GM19452 (cell line): ENCODE measurements at regions not wholly inside any gene's neighbourhood (a gene's known extent, or its start where the extent isn't known, plus 50 kb on each side); places are given as distances from the start of the nearest gene placed in this dataset.

Experiments
- ATAC-seq: cut with Tn5 transposase; IDR thresholded peaks from one replicate; pipeline ENCODE4 v1.9.1; 2021; ENCODE audit not compliant: unreplicated experiment

DNA sequence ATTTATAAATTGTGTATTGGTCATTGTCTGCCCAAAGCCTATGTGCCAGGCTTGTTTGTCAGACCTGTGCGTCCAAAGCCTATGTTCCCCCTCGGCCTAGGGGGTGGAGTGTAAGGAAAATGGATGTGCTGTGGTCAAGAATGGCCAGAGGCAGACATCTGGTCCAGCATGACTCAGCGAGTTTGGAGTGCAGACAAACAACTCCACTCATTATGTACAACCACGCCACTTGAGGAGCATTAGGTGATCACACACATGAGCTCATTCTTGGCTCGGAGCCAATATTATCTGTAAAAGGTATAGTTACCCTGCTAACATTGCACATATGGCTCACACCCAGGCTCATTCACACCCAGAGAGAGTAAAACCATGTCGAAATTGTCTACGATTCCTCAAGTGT, 1047.6 kb upstream of the ADGRL4 start:
- no peak for ATAC-seq

DNA sequence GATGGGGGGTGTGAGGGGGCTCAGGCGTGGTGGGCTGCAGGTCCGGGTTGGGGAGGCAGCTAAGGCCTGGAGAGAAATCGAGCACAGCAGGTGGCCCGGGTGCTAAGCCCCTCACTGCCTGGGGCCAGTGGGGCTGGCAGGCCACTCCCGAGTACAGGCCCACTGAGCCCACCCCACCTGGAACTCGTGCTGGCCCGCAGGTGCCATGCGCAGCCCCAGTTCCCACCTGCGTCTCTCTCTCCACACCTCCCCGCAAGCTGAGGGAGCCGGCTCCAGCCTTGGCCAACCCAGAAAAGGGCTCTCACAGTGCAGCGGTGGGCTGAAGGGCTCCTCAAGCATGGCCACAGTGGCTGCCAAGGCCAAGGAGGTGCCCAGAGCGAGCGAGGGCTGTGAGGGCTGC, 1047.1 kb upstream of the ADGRL4 start:
- no peak for ATAC-seq

DNA sequence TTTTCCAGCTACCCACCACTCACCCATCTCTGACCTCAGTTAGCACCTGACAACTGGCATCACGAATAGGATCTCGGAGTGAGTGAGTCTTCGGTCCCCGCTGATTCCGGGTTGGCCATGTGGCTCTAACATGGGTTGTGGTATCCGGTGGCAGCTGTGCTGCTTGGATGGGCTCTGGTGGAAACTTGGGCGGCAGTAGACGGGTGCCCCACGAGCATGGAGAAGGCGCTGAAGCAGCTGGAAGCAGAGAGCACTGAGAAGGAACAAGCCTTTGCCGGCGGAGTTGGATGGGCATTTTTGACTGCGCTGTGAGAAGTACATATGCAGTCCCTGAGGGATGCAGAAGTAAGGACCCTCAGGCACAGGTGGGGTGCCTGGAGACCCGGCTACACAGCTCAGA, 1044.0 kb upstream of the ADGRL4 start:
- no peak for ATAC-seq

DNA sequence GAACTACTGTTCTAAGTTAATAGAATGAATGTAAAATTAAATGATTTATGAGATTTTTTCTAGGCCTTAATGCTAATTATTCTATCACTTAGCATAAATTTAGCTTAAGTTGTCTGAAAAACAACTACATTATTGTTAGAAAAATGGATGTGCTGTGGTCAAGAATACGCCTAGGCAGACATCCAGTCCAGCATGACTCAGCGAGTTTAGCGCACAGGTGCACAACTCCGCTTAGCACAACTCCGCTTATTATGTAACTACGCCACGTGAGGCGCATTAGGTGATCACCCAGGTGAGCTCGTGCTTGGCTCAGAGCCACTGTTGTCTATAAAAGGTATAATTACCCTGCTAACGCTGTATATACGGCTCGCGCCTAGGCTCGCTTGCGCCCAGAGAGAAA, 1043.6 kb upstream of the ADGRL4 start:
- ATAC-seq, result no peak

DNA sequence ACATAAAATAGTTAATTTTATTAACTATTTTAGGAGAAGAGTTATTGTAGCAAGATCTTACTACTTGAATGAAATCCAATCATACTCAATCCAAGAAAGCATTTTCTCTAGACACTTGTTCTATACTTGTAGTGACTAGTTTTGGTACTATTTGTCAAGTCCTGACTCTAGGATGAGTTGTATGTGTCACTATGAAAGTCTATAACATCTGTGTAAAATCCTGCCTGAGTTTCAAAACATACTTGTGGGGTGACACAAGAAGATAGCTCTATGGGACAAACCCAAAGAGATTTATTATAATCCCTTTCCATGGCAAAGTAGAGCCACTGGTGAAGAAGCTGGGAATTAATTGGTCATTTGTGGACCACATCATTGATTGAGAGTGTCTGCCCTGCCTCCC, 1042.2 kb upstream of the ADGRL4 start:
- ATAC-seq, result no peak

DNA sequence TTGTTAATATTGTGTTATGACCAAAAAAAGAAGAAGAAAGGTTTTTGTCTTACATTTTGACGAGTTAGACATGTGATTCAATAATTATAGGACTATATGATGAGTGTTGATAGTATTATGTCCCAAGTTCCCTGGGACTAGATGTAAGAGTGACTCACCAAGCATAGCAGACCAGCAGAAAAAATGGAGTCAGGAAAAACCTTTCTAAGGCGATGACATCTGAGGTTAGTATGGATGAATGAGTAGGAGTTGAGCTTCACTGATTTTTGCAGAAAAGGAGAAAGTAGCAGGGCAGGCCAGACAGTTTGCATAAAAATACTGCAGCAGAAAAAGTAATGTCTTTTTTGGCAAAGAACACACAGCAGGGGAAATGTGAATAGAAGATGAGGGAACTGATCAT, 1041.3 kb upstream of the ADGRL4 start:
- ATAC-seq, result no peak

DNA sequence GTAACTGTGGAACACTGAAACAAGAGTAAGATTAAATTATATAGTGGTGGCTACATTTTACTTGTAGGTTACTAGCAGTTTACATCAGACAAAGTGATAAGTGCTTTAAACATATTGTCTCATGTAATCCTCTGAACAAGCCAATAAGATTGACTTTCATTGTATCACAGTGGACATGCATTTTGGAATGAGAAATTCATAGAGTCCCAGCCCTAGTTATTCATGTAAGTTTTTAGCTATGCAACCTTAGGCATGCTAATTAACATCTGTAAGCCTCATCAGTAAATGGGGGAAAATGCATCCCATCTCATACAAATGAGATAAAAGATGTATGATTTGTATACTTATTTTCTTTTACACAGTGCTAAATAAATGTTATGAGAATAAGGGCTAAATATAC, 1038.1 kb upstream of the ADGRL4 start:
- ATAC-seq, result no peak

DNA sequence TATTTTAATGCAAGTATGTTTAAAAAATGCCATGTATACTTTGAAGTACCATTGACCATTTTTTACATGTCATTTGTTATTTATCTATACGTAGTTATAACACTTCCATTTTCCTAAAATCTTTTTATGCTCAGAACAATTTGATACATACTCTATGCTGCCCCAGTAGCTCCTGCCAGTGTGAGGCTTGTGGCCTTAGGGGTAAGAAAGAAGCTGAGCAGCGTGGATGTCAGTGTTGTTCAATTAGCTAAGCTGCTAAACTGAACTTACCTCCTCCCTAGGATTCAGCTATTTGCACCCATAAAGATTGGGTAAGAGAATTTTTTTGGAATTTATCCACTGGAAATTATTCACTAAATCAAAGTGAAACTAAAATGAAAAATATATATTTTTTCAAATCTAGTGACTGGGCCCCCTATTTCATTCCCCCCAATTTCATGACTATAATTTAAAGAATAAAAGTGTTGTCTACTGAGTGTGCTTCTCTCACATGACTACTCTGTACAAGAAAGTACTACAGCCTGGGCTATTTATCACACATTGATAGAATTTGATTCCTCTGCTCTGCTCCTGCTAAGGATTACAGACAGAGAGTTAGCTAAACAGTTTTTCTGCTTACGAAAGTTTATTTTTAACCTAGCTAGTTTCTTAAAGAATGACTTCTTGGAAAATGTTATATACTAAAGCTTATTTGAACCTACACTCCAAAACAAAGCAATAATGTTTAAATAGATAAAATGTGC, 1030.3 kb upstream of the ADGRL4 start:
- no peak for ATAC-seq

DNA sequence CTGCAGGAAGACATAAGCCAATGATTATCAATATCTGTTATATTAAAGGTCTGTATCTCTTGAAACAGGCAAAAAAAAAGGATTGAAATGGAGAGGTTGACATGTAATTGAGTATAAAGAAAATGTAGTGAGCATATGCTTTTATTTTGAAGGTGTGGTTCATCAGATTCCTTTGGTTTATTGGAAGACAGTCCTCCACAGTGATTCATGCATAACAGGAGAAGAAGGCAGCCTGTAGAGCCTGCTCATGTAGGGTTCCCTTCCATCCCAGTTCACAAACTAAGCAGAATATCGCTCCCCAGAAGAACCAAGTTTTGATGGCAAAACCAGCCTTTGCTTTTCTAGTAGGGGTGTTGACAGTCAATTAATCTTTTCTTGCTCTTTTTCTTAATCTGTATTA, 1016.8 kb upstream of the ADGRL4 start:
- no peak for ATAC-seq

DNA sequence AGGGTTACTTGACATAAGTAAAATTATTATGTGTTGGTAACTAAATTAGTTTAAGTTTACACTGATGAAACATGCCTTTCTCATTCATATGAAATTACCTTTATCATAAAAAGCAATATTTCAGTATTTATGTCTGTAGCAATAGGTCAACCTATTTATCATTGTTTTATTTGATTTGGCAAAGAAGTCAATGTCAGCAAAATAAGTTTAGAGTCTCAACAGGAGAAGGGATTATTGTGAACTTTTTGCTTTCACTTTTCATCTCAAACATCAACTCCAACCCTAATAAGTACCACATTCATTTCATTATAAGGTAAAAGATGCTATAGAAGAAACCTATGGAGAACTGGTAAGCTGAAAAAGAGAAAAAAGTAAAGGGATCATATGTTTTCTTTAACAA, 1015.4 kb upstream of the ADGRL4 start:
- ATAC-seq, result no peak

DNA sequence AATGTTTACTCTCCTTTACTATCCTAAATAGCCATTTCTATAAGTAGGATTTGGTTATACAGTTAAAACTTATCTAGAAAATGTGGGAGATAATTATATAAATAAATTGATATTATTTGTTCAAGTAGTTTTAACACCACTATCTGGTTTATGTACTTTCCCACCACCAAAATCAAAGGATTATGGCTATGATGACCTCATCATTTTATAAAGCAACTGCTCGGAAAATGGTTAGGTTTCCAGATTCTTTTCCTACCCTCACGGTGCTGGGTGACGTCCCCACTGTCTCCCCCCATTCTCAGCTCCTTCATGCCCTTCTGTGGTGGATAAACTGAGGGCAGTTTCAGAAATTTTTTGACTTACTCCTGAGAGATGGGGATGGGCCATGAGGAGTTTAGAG, 1011.8 kb upstream of the ADGRL4 start:
- no peak for ATAC-seq

DNA sequence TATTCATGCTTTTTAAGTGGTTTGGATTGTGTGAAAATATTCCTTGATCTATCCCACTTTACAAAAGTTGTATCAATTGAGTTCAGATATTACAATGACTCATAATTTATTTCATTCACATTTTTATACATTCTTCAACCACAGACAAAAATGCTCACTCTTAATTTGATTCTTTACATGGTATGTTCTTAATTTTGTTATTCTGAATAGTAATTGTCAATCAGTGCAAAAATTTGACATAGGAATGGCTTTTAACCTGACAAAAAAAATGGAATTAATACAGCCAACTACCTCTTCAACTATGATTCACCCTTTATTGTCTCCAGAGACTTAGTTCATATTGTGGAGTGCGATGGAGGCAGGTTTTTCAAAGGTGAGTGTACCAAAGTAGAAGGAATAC, 1002.4 kb upstream of the ADGRL4 start:
- ATAC-seq, result no peak

DNA sequence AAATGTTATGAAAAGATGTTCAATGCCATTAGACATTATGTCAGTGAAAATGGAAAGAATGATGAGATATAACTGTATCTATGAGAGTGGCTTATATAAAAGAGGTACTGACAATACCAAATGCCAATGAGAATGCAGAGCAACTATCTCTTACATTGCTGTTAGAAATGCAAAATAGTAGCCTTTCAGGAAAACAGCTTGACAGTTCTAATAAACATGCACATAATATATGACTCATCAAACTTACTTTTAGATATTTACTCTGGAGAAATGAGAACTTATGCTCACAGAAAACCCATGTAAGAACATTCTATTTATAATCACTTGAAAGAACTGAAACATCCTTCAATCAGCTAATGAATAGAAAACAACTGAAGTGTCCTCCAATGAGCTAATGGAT, 996.7 kb upstream of the ADGRL4 start:
- ATAC-seq, result no peak

DNA sequence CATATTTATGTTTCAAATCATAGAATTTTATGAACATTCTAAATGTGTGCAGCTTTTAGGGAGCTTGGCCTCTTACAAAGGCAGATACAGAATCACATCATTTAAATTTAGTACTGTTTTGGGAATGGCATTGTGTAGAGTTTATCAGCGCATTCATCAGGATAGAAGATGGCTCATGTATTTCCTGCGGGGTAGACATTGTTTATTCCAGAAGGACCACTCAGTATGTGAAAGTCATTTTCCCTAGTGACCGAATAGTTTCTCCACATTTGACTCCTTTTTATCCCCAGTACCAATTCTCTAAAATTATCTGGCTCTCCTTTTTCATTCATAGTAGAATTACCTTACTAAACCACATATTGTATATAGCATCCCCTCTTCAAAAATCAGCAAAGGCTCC, 981.9 kb upstream of the ADGRL4 start:
- no peak for ATAC-seq

DNA sequence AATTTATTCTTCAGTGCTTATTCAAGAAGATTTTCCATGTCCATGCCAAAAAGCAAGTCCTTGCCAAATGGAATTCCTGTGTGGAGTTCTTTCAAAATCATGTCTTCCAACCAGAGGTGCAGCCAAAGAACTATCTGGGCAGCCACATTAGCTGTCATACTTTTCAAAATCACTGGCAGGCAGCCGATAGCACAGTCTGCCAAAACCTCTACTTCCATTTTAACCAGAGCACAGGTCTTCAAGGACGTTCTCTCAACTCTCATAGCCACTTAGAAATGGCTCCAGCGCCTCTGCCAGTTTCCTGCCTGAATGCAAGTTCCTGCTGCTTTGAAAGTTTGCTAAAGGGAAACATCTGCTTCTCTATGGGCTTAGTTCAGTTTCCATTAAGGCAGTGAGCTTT, 975.7 kb upstream of the ADGRL4 start:
- no peak for ATAC-seq

DNA sequence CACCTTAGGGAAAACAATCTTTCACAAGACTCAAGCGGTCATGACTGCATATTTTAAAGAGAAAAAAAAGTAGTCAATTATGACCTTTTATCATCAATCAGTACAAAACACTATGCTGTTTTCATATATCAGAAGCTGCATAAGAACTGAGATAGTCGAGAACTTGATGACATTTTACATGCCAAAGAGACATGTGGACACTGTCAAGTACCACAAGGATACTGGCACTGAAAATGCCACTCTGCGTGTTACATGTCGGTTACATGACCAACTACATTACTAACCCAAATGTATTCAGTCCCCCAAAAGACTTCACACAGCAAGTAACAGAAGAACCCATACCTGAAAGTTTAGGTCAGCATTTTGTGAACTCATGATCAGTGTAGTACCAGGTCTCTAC, 975.0 kb upstream of the ADGRL4 start:
- no peak for ATAC-seq

DNA sequence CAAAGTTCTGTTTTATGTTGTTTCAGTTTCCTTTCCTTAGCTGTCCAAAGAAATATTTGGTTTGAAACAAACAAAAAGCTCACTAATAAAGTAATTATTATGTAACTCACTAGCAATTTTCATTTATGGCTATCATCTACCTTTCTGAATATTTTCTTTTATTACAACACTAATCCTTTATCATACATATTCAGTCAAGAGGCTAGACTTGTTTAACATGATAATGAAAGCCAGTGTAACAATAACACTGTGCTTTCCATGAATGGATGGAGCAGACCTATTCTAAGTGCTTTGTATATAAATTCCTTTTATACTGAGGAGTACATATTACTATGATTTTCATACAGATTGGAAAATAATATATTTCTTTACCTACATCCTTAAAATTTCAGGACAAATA, 972.8 kb upstream of the ADGRL4 start:
- ATAC-seq, result no peak

DNA sequence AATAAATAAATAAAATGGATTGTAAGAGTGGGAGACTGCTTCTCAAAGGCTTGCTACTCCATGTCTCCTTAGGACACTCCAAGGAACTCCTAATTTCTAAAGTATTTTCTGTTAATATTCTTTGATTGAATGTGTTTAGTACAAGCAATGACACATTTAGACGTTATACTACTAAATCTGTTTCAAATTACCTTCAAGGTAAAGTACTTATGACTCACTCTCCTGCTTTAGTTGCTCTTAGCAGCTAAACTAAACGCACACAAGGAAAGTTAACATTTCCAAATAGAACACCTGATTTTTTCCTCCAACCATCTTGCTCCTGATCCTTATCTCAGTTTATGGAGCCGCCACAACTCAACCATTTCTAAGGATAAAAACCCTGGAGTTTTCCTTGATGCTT, 969.8 kb upstream of the ADGRL4 start:
- no peak for ATAC-seq

DNA sequence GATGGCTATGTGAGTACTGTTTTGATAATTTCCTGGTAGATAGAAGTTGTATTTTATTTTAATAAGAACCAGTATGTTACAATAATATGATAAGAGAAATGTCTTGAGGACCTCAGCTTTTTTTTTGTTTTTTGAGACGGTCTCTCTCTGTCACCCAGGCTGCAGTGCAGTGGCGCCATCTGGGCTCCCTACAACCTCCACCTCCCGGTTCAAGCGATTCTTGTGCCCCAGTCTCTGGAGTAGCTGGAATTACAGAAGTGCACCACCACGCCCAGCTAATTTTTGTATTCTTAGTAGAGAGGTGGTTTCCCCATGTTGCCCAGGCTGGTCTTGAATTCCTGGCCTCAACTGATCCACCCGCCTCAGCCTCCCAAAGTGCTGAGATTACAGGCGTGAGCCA, 968.1 kb upstream of the ADGRL4 start:
- ATAC-seq, result no peak

DNA sequence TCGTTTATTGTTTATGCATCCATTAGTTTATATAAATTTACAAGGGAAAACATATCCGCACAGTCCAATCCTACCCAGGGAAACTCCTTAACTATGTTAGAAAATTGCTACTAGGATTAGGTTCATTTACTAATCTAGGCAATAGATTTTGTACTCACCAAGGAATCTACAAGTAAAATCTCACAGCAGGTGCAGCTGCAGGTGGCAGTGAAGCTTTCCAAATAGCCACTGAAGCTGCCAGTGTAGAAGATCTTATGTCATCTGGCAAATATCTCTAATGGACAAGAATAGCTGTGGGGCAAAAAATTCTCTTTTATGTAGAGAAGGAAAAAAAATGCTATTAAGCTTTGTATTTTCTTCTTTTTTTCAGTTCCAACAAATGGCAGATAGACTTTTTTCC, 963.4 kb upstream of the ADGRL4 start:
- ATAC-seq, result no peak

DNA sequence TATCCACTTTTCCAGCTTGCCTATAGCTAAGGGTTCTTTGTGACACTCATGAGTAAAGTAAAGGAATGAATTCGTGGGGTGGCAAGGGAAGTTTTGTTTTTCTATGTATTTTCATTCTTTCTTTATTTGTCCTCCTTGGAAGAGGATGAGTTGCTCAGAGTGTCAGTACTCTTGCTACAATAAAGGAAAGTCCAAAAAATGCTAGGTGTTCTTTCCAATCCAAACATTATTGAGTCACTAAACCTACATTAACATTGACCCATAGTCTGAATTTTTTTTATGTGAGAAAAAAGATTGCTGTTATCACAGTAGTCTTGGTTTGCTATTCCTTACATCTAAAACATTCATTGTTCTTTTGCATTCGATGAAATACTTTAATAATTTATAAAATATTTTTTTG, 959.9 kb upstream of the ADGRL4 start:
- no peak for ATAC-seq

DNA sequence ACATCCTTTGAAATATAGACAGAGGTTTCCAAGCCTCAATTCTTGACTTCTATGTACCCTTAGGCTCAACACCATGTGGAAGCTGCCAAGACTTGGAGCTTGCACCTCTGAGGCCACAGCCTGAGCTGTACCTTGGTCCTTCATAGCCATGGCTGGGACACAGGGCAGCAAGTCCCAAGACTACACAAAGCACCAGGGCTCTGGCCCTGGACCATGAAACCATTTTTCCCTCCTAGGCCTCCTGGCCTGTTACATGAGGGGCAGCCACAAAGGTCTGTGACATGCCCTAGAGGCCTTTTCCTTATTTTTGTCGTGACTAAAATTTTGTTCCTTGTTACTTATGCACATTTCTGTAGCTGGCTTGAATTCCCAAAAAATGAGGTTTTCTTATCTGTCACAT, 953.1 kb upstream of the ADGRL4 start:
- no peak for ATAC-seq

DNA sequence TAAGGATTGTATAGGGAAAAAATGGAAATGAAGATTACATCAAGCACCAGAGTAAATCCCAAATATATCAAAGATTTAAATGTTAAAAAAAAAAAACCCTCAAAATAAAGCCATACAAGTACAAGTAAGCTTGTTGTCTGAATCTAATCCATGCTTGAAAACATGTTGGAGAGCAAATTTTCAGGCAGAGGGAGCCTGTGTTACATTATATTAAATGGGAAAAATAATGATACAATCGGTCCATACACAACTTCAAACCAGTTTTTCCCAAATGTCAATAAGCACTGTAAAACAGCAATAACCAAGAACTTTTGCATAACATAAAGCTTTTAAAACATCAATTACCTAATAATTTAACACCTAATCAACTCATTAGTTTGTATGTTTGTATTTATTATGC, 949.4 kb upstream of the ADGRL4 start:
- no peak for ATAC-seq

DNA sequence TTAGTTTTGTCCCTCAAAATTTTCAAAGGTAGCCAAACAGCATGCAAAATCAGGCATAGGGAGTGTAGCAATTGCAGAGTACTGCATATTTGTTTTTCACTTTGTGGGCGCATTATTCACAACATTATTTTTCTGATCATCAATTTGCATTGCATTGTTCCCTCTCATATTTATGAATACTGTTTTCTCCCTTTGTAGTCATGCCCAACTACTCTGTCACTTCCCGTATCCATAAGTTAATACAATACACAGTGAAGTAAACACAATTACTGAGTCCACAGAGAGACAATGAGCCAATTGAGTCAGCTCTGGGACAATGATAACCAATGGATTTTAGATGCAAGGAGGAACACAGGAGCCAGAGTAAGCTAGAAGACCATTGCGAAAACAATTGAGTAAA, 944.0 kb upstream of the ADGRL4 start:
- no peak for ATAC-seq
